SK-N-MC (cell line): ENCODE measurements at regions not wholly inside any gene's neighbourhood (a gene's known extent, or its start where the extent isn't known, plus 50 kb on each side); places are given as distances from the start of the nearest gene placed in this dataset.
"Not testable (repeated sequence)": the region's sequence is repeated elsewhere in the genome, so short reads cannot be mapped to it uniquely, and the experiment has no call there.

Source experiments
- EZH2 ChIP-seq: fragments of 200-600 bp; sonication (generic); IDR thresholded peaks from one replicate; pipeline ENCODE4 v1.6.1; 2017; ENCODE audit warnings: antibody characterized with exemption
- FOXP2 ChIP-seq: optimal IDR thresholded peaks from 2 replicates; pipeline ENCODE3; 2011; ENCODE audit warnings: mild to moderate bottlenecking, moderate library complexity; ENCODE audit not compliant: insufficient read depth; ENCODE audit errors: extremely low read length, control extremely low read depth
- POLR2AphosphoS5 ChIP-seq: IDR thresholded peaks from 2 replicates; pipeline ENCODE4 v1.6.1; 2012; ENCODE audit warnings: mild to moderate bottlenecking, low read depth, low read length, borderline replicate concordance

- not testable (repeated sequence) for TF ChIP-seq EZH2, POLR2AphosphoS5, FOXP2
These were observed 126.1 kb upstream of the RAP1B start for GRCh38 chr12:68484578-68484977.
